Urothelium cell line (cell line): ENCODE measurements at regions not wholly inside any gene's neighbourhood (a gene's known extent, or its start where the extent isn't known, plus 50 kb on each side); places are given as distances from the start of the nearest gene placed in this dataset.
"Not testable (repeated sequence)": the region's sequence is repeated elsewhere in the genome, so short reads cannot be mapped to it uniquely, and the experiment has no call there.

ENCODE experiments used
- DNase-seq: peaks from one replicate; pipeline ENCODE4 v3.0.0; 2011; ENCODE audit warnings: low spot score, mixed read lengths
- FAIRE-seq: peaks from 2 replicates; lab custom pipeline; 2011; peaks lifted over from hg19 to GRCh38; lab: Jason Lieb, UNC

DNA sequence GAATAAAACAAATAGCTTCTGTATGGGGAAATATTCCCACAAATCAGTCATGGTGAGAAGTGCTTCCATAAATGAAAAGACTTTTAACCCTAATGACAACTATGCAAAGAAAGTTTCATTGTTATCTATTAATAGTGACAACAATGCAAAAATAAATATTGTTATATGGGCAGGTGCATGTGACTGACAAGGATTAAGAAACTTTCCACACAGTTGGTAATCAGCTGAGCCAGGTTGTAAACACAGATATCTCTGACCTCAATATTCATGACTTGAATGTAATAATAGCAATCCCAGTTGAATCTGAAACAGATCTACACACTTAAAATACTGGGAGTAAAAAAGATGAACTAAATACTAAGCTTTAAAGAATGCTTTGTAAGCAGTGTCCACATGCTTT, 517.0 kb upstream of the SOX11 start:
- FAIRE-seq (no peak), DNase-seq (no peak)

GRCh38 chr2:5176764-5177163, 515.4 kb upstream of the SOX11 start:
- DNase-seq = no peak
- FAIRE-seq = no peak

- no peak for DNase-seq
- FAIRE-seq = no peak
These were observed 509.2 kb upstream of the SOX11 start for GRCh38 chr2:5183031-5183430.

- FAIRE-seq = no peak
- no peak for DNase-seq
These were observed 504.9 kb upstream of the SOX11 start for GRCh38 chr2:5187283-5187682.

DNA sequence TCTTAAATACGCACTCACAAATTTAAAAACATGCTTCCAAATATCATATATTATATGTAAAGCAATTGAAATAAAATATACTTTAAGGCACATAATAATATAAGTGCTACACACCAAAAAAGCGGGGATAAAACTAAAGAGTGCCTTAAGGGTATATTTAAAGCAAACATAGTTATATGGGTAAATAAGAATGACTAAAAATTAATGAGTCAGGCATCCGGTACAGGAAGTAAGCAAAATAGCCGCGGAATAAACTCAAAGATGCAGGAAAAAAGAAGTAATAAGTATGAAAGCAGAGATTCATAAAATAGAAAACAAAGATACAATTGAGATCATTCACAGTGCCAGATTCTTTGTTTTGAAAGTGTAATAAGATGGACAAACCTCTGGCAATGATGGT, 503.5 kb upstream of the SOX11 start:
- DNase-seq (no peak), FAIRE-seq (no peak)

GRCh38 chr2:5190023-5190422, 502.2 kb upstream of the SOX11 start:
- FAIRE-seq (no peak), DNase-seq (no peak)

GRCh38 chr2:5195636-5196035, 496.5 kb upstream of the SOX11 start:
- FAIRE-seq = no peak
- no peak for DNase-seq

DNA sequence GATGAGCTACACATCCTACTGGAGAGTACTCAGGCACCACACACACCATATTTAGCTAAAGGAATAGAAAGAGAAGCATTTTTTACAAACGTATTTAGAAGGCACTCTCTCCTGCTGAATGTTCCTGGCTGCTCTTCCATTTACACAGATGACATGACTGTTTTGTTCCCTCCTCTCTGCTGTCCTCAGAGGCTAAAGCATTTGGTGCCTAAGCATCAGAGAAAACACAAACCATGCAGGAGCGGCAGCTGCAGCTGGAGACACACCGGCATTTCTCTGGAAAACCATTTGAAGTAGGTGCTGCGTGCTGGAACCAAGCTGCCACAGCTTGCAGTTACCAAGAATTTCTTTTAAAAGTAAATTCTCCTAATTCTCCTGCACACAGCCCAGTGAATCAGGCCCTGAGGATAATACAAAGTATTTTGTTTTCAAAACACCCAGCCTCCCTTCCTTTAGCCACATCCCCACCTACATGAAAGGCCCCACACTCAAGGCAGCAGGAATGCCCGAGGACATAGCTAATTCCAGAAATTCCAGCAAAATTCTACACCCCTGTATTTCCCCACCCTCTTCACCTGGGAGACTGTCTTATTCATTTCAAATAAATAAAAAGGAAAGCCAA, 488.9 kb upstream of the SOX11 start:
- DNase-seq (no peak), FAIRE-seq (no peak)

DNA sequence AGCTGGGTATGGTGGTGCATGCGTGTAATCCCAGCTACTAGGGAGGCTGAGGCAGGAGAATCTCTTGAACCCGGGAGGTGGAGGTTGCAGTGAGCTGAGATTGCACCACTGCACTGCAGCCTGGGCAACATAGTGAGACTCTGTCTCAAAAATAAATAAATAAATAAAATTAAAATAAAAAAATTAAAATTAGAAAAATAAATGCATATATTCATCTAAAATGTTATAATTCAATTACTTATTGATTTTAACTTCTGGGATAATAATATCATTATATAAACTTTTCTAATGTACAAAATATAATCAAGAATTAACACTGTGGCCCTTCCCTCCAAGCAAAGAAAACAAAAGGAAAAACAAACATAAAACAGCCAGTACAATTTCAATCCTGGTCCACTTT, 485.4 kb upstream of the SOX11 start:
- DNase-seq, FAIRE-seq: not testable (repeated sequence)

- DNase-seq (no peak), FAIRE-seq (no peak)
These were observed 476.1 kb upstream of the SOX11 start for GRCh38 chr2:5215989-5216607.

- DNase-seq = peak; percentile 41
- no peak for FAIRE-seq
These were observed 465.0 kb upstream of the SOX11 start for GRCh38 chr2:5227062-5227699.

GRCh38 chr2:5229574-5229973, 462.6 kb upstream of the SOX11 start:
- DNase-seq (no peak), FAIRE-seq (no peak)

- no peak for FAIRE-seq
- DNase-seq = no peak
These were observed 461.7 kb upstream of the SOX11 start for GRCh38 chr2:5230444-5230843.

GRCh38 chr2:5230855-5231254, 461.3 kb upstream of the SOX11 start:
- no peak for FAIRE-seq
- DNase-seq = no peak

DNA sequence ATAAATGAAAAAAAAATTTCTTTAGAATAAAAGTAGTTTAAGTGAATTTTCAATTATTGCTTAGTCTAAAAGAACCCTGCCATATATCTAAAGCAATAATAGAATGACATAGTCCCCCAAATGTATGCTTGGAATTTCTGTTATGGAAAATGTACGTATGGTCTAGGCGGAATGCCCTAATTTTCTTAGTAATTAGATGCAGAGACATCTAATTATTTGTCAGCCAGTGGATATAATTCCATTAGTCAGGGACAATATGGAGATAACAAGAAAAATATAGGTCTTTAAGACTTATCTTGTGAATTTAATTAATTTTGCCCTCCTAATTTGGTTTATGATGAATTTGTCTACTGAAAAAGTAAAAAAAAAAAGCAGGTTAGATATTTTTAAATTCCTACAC, 460.9 kb upstream of the SOX11 start:
- FAIRE-seq (no peak), DNase-seq (no peak)

- DNase-seq (no peak), FAIRE-seq (no peak)
These were observed 457.6 kb upstream of the SOX11 start for GRCh38 chr2:5234563-5234962.

GRCh38 chr2:5235701-5236100, 456.5 kb upstream of the SOX11 start:
- DNase-seq = no peak
- FAIRE-seq = no peak

DNA sequence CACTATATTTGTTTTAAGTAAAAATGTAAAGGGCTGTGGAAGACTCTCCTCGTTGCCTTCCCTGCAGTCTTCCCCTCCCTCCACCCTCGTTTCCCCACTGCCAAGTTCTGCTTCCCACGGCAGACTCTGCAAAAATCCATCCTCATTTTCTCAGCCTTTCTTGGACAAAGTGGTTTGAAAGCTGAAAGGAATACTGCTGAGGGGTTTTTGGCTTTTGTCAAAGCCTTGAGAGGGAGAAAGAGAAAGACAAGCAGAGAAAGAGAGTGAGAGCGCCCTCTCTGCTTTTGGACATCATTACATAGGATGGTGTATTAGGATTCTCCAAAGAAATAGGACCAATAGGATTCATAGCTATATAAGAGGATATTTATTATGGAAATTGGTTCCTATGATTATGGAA, 455.9 kb upstream of the SOX11 start:
- FAIRE-seq (no peak), DNase-seq (no peak)

- FAIRE-seq (no peak), DNase-seq (no peak)
These were observed 449.4 kb upstream of the SOX11 start for GRCh38 chr2:5242751-5243150.

DNA sequence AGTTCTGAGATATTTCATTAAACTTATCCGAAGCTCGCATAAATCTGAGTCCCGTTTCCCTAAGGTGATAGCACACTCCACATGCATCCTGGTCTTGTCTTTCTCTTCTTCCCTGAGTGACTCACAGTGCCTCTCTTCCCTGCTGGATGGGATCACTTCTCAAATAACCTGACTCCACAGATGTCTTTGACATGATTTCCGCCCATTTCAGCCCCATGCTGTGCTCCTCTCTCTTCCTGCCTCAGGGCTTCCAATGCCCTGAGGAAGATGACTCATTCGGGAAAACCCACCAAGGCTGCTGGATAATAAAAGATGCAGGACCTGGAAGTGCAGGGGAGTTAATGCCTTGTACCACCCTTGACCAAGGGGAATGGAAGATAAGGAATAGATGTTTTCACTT, 441.7 kb upstream of the SOX11 start:
- FAIRE-seq (no peak), DNase-seq (peak; percentile 18)

GRCh38 chr2:5253263-5253662, 438.9 kb upstream of the SOX11 start:
- DNase-seq (no peak), FAIRE-seq (no peak)

- no peak for FAIRE-seq
These were observed 437.3 kb upstream of the SOX11 start for GRCh38 chr2:5254791-5255332.

More at GRCh38 chr2:5254791-5255332, 437.3 kb upstream of the SOX11 start:
- no peak for DNase-seq
